Stimulated activated CD8-positive, alpha-beta memory T cell treated with anti-CD3 and anti-CD28 coated beads, Interleukin-4, amount 100 ng/mL, for 4 hours (primary cell): ENCODE measurements at regions not wholly inside any gene's neighbourhood (a gene's known extent, or its start where the extent isn't known, plus 50 kb on each side); places are given as distances from the start of the nearest gene placed in this dataset.
"Not testable (repeated sequence)": the region's sequence is repeated elsewhere in the genome, so short reads cannot be mapped to it uniquely, and the experiment has no call there.

ENCODE experiments used
- DNase-seq, 2 donors: peaks; one replicate each; pipeline ENCODE4 v3.0.0-alpha.2; 2020; ENCODE audit warnings: low read depth in 2 of 2, low spot score in 1 of 2

GRCh38 chr3:197371591-197372046, 73.2 kb upstream of the DLG1 start:
- no peak for DNase-seq

- no peak for DNase-seq
These were observed 71.1 kb upstream of the DLG1 start for GRCh38 chr3:197369545-197369944.

GRCh38 chr3:197368821-197369220, 70.4 kb upstream of the DLG1 start:
- DNase-seq: no peak

DNA sequence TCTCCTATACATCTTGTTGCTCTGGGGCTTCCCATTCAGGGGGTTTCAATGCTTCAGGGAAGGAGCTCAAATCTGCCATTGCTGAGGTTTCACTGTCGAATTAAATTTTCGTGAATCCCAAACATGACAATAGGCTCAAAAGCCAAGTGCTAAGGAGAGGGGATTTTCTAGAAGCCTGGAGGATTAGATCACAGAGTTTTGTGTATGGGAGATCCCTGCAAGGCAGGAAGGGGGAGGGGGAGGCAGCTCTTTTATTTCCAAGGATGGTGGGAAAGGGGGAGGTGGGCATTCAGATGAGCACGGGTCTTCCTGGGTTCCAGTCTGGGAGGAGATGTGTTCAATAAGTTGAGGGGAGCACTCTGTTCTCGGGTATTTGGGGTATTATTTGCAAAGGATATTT, 69.9 kb upstream of the DLG1 start:
- no peak for DNase-seq

DNA sequence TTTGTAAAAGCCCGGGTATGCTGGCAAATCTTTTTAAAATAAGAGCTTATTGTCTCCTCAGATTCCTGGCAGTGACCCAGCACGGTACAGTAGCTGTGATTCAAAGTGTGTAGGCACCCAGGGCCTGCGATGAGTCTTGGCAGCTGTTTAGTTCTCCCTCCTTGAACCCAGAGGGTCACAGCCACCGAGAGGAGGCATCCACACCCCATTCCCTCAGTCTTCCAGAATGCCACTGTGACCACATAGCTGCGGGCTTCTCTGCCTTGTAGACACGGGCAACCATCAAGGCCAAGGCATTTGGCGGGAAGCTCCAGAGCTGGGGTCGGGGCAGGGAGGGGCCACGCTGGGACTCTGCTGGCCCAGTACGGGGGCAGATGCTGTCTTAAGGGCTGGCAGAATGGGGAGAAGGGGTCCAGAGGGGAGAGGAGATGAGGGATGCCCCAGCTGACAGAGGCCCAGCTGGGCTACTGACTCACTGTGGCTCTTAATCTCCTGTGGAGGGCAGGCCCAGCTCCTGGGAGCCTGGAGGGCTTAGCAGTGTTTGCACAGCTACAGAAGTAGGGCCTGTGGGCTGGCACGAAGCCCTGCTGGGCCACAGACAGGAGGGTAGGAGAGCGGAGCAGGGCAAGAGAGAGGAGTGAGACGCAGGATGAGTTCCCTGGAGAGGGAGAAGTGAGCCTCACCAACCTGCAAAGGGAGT, 68.8 kb upstream of the DLG1 start:
- DNase-seq: no peak

GRCh38 chr3:197366301-197367044, 68.1 kb upstream of the DLG1 start:
- DNase-seq: no peak

- no peak for DNase-seq
These were observed 67.2 kb upstream of the DLG1 start for GRCh38 chr3:197365586-197365985.

- DNase-seq: no peak
These were observed 66.1 kb upstream of the DLG1 start for GRCh38 chr3:197364410-197365071.

GRCh38 chr3:197363553-197364409, 65.4 kb upstream of the DLG1 start:
- DNase-seq: no peak

DNA sequence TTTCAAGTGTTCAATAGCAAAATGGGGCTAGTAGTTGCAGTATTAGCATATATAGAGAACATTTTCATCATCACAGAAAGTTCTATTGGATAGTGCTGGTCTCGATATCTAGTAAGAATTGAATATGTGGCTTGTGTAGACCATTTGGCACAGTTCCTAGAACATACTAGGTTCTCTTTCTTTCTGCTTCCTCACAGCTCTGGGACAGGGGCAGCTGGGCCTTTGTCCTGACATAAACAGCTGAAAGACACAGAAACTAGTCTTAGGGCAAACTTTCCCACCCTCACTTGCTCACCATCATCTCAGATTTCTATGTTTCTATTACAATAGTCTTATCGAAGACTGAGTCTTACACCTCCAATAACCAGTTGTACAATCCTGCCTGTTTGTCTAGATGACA, 63.7 kb upstream of the DLG1 start:
- DNase-seq: no peak

DNA sequence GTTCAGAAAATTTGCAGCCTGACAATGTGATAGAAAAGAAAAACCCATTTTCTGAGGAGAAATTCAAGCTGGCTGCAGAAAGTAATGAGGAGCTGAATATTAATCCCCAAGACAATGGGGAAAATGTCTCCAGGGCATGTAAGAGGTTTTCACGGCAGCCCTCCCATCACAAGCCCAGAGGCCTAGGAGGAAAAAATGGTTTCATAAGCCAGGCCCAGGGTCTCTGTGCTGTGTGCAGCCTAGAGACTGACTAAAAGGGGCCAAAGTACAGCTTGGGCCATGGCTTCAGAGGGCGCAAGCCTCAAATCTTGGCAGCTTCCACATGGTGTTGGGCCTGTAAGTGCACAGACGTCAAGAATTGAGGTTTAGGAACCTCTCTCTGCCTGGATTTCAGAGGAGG, 61.7 kb upstream of the DLG1 start:
- not testable (repeated sequence) for DNase-seq

DNA sequence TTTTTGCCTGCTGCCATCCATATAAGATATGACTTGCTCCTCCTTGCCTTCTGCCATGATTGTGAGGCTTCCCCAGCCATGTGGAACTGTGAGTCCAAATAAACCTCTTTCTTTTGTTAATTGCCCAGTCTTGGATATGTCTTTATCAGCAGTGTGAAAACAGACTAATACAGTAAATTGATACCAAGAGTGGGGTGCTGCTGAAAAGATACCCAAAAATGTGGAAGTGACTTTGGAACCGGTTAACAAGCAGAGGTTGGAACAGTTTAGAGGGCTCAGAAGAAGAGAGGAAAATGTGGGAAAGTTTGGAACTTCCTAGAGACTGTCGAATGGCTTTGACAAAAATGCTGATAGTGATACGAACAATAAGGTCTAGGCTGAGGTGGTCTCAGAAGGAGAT, 61.1 kb upstream of the DLG1 start:
- not testable (repeated sequence) for DNase-seq

- no peak for DNase-seq
These were observed 58.3 kb upstream of the DLG1 start for GRCh38 chr3:197356741-197357140.

DNA sequence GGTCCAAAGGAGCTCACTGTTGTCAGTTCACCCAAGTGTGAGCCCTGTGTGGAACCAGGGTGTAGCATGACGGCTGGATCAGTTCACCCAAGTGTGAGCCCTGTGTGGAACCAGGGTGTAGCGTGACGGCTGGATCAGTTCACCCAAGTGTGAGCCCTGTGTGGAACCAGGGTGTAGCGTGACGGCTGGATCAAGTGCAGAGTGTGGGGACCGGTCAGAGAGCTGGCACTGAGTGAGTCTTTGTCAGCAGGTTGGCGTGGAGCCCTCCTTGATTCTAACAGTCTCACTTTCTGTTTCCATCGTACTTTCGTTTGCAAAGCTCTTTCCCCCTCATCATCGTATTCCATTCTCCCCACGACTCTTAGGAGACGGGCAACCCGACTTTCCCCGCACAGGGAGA, 57.9 kb upstream of the DLG1 start:
- no peak for DNase-seq

GRCh38 chr3:197355713-197356112, 57.3 kb upstream of the DLG1 start:
- DNase-seq: no peak

DNA sequence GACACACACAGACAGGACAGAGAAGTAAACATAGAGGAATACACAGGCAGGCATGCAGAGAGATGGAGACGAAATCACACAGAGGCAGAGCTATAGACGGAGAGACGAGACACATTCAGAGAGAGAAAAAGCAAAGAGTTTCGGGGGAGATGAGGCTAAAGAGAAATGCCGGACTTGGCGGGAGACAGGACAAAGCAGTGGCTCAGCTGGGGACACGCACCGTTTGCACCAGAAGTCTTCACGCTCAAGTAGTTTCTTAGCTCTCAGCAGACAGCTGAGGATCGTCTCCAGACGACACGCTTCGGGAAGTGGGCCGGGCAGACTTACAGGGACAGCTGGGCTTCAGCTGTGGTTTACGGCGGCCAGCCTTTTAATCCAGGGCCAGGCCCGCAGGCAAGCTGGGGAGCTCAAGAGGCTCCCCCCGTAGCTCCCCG, 56.2 kb upstream of the DLG1 start:
- DNase-seq: no peak

DNA sequence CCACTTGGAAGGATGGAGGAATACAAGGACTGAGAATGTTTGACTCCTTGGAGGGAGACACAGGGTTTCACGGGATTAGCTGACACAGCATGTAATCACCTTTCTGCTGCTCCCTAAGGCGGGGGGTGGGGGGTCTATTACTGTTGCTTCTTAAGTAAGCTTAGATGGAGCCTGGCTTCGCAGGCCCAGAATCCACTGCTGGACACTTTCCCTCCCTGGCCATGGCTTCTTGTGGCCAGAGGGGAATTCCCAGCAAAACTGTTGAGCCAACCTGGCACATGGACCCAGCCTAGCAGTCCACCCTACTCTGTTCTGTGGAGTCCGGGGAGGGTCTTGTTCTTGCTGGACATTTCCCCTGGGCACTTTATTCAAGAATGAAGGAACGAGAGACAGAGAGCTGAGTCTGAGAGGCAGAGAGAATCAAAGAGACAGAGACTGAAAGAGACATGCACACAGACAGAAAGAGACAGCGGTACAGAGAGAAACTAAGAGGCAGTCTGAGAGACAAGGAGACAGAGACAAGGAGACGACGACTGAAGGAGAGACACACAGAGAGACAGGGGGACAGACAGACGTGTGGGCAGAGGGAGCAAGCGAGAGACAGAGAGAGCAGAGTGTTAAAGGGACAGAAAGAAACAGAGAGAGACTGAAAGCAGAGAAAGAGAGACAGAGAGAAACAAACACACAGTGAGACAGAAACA, 55.6 kb upstream of the DLG1 start:
- no peak for DNase-seq

- DNase-seq: no peak
These were observed 54.8 kb upstream of the DLG1 start for GRCh38 chr3:197353001-197353866.

DNA sequence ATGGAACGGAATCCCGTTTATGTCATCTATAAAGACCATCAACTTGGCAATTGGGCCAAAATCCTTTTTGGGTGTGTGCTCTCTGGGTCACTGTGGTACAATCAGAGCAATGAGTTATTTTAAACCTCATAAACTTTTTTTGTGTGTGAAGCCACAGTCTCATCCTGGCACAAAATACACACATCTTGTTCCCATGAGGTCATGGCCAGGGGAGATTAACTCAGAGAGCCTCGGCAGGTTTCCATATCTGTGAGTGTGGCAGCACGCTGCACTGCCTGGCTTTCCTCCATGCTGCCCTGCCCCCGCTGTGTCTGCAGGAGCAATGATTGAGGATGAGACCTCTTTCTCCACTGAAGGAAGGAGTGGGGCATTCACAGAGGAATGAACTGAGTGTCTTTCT, 54.0 kb upstream of the DLG1 start:
- DNase-seq: no peak

DNA sequence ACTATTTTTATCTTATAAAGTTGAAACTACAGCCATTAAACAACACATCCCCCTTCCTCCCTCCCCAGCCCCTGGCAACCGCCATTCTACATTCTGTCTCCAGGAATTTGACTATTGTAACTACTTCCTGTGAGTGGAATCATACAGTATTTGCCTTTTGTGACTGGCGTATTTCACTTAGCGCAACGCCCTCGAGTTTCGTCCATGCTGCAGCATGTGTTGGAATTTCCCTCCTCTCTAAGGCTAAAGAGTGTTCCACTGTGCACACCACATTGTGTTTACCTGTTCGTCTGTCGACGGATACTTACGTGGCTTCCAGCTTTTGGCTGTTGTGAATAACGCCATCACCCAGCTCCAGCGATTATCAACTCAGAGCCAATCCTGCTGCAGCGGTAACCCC, 52.0 kb upstream of the DLG1 start:
- no peak for DNase-seq
